22Rv1 (cell line): ENCODE measurements at regions not wholly inside any gene's neighbourhood (a gene's known extent, or its start where the extent isn't known, plus 50 kb on each side); places are given as distances from the start of the nearest gene placed in this dataset.

Experiments used
- ZFX ChIP-seq: fragments of 450-650 bp; IDR thresholded peaks from 2 replicates; pipeline ENCODE4 v1.6.1; 2017; ENCODE audit warnings: antibody characterized with exemption, borderline replicate concordance
- TF ChIP-seq, protein P1 (sequence below): fragments of 450-650 bp; IDR thresholded peaks from 2 replicates; pipeline ENCODE4 v1.5.1; 2017; ENCODE audit warnings: mild to moderate bottlenecking

DNA sequence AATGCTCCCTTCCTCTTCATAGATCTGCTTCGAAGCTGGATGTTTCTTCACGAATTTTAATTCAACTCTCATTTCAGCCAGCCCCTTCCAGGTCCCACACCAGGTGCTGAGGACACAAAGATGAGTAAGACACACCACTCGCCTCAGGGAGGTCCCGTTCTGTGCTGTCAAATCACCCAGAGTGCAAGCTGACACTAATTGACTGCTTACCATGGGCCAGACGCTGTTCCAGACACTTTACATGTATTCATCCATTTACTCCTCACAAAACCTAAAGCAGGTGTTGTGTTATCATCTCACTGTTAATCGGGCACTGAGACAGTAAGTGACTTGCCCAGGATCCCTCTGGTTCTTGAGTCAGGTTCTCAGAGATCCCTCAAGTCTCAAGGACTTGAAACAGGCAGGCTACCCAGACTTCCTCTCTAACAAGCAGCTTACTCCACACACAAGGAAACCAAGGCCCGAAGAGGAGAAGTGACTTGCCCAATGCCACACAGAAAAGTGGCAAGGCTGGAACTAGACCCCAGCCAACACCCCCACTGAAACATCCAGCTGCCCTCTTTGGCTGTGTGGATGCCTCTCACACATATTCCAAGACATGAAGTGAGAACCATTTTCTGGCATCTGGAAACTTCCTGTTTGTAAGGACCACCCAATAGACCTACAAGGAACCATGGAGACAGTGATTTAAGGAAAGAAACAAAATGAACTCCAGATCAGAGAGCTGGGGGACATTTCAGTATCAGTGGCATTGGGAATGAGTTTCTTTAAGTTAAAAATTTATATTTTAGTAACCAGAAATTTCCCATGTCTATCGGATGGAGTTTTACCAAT is 174.5 kb downstream of the CDC5L start:
- TF ChIP-seq, protein P1, sequence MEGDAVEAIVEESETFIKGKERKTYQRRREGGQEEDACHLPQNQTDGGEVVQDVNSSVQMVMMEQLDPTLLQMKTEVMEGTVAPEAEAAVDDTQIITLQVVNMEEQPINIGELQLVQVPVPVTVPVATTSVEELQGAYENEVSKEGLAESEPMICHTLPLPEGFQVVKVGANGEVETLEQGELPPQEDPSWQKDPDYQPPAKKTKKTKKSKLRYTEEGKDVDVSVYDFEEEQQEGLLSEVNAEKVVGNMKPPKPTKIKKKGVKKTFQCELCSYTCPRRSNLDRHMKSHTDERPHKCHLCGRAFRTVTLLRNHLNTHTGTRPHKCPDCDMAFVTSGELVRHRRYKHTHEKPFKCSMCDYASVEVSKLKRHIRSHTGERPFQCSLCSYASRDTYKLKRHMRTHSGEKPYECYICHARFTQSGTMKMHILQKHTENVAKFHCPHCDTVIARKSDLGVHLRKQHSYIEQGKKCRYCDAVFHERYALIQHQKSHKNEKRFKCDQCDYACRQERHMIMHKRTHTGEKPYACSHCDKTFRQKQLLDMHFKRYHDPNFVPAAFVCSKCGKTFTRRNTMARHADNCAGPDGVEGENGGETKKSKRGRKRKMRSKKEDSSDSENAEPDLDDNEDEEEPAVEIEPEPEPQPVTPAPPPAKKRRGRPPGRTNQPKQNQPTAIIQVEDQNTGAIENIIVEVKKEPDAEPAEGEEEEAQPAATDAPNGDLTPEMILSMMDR = no peak
- no peak for TF ChIP-seq ZFX
